PC-3 (cell line): ENCODE measurements at regions not wholly inside any gene's neighbourhood (a gene's known extent, or its start where the extent isn't known, plus 50 kb on each side); places are given as distances from the start of the nearest gene placed in this dataset.

Experiments
- EZH2 ChIP-seq: fragments of 300-600 bp; sonication (generic); IDR thresholded peaks from one replicate; pipeline ENCODE4 v1.6.1; 2017; ENCODE audit warnings: antibody characterized with exemption, mild to moderate bottlenecking, low read length; ENCODE audit not compliant: unreplicated experiment
- TF ChIP-seq, protein P1 (sequence below): fragments of 300-600 bp; sonication (generic); conservative IDR thresholded peaks from 2 replicates; pipeline ENCODE4 v1.5.1; 2017; ENCODE audit warnings: antibody characterized with exemption, low read depth, mild to moderate bottlenecking, low read length

DNA sequence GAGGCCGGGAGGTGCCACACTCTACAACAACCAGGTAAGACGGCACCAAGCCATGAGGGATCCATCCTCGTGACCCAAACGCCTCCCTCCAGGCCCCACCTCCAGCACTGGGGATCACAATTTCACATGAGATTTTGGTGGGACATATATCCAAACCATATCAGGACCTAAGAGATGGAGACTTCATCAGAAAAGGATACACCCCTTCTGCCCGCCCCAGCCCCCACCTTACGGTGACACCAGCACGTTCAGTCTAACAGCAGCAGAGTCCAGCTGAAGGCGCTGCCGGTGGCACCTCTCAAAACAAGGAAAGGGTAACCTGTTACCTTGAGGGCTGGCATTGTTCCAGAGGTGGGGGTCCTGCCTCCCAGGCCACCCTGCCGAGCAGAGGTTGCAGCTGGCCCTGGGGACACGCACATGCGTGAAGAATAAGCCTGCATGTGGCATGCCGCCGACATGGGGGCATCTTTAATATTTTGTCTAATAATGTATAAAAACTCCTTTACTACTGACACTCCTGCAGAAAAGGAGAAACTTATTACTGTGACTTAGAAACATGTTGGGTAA, 154.4 kb downstream of the GALR1 start:
- TF ChIP-seq, protein P1, sequence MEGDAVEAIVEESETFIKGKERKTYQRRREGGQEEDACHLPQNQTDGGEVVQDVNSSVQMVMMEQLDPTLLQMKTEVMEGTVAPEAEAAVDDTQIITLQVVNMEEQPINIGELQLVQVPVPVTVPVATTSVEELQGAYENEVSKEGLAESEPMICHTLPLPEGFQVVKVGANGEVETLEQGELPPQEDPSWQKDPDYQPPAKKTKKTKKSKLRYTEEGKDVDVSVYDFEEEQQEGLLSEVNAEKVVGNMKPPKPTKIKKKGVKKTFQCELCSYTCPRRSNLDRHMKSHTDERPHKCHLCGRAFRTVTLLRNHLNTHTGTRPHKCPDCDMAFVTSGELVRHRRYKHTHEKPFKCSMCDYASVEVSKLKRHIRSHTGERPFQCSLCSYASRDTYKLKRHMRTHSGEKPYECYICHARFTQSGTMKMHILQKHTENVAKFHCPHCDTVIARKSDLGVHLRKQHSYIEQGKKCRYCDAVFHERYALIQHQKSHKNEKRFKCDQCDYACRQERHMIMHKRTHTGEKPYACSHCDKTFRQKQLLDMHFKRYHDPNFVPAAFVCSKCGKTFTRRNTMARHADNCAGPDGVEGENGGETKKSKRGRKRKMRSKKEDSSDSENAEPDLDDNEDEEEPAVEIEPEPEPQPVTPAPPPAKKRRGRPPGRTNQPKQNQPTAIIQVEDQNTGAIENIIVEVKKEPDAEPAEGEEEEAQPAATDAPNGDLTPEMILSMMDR = no peak
- no peak for TF ChIP-seq EZH2
